Smooth muscle cell (in vitro differentiated cells): ENCODE measurements at regions not wholly inside any gene's neighbourhood (a gene's known extent, or its start where the extent isn't known, plus 50 kb on each side); places are given as distances from the start of the nearest gene placed in this dataset.

ENCODE experiments used
- DNase-seq: peaks from one replicate; lab custom pipeline; 2025; ENCODE audit not compliant: unreplicated experiment; lab: John Stamatoyannopoulos, UW
- H2AFZ ChIP-seq: fragments of 200-600 bp; sonication (generic); 2 replicates; pipeline ENCODE4 v1.6.0; 2016; ENCODE audit warnings: antibody characterized with exemption, low read depth, mild to moderate bottlenecking
- H3F3A ChIP-seq: fragments of 200-600 bp; sonication (generic); 2 replicates; pipeline ENCODE4 v1.6.0; 2017; ENCODE audit warnings: antibody characterized with exemption, low read depth
- H3K27ac ChIP-seq: fragments of 200-600 bp; sonication (generic); 2 replicates; pipeline ENCODE4 v1.5.1; 2016; ENCODE audit warnings: low read depth, mild to moderate bottlenecking
- H3K27me3 ChIP-seq: fragments of 200-600 bp; sonication (generic); 2 replicates; pipeline ENCODE4 v1.6.1; 2016; ENCODE audit warnings: low read depth, mild to moderate bottlenecking
- H3K36me3 ChIP-seq: fragments of 200-600 bp; sonication (generic); 2 replicates; pipeline ENCODE4 v1.5.1; 2016; ENCODE audit warnings: low read depth
- H3K4me1 ChIP-seq: fragments of 200-600 bp; sonication (generic); 2 replicates; pipeline ENCODE4 v1.5.1; 2016; ENCODE audit warnings: low read depth
- H3K4me2 ChIP-seq: fragments of 200-600 bp; sonication (generic); 2 replicates; pipeline ENCODE4 v1.6.0; 2016; ENCODE audit warnings: mild to moderate bottlenecking
- H3K4me3 ChIP-seq: fragments of 200-600 bp; sonication (generic); 2 replicates; pipeline ENCODE4 v1.5.1; 2016; ENCODE audit warnings: mild to moderate bottlenecking
- H3K79me2 ChIP-seq: fragments of 200-600 bp; sonication (generic); 2 replicates; pipeline ENCODE4 v1.6.0; 2016; ENCODE audit warnings: low read depth, mild to moderate bottlenecking
- H3K9ac ChIP-seq: fragments of 200-600 bp; sonication (generic); 2 replicates; pipeline ENCODE4 v1.6.0; 2016; ENCODE audit warnings: low read depth
- H3K9me3 ChIP-seq: fragments of 200-600 bp; sonication (generic); replicated peaks from 2 replicates; pipeline ENCODE4 v1.5.1; 2016; ENCODE audit warnings: low read depth
- H4K20me1 ChIP-seq: fragments of 200-600 bp; sonication (generic); 2 replicates; pipeline ENCODE4 v1.6.0; 2016; ENCODE audit warnings: low read depth
- CTCF ChIP-seq: fragments of 200-600 bp; sonication (generic); IDR thresholded peaks from 2 replicates; pipeline ENCODE4 v1.5.1; 2017; ENCODE audit warnings: borderline replicate concordance, mild to moderate bottlenecking, antibody characterized with exemption; ENCODE audit not compliant: insufficient read depth, poor library complexity, severe bottlenecking
- WGBS: methylation state at CpG from one replicate; pipeline ENCODE4 v1.1.7; 2016; ENCODE audit warnings: low lambda C conversion rate; 5-methylcytosine and 5-hydroxymethylcytosine counted together

- H3K79me2 ChIP-seq = no peaks in the 10 kb centered on the region
- no peak for TF ChIP-seq CTCF
- no peaks in the 10 kb centered on the region for H3F3A ChIP-seq
- no peaks in the 10 kb centered on the region for H4K20me1 ChIP-seq
- no peak overlapping the region for H3K27ac ChIP-seq
- H3K4me1 ChIP-seq = no peaks in the 10 kb centered on the region
- no peaks in the 10 kb centered on the region for H3K36me3 ChIP-seq
- DNase-seq = no peak
- peaks cover 22% of the 10 kb centered on the region for H3K27me3 ChIP-seq
- H2AFZ ChIP-seq = no peak overlapping the region
- 83% methylated on average over 14 of the region's 14 CpGs for WGBS
- H3K9me3 ChIP-seq = no peaks in the 10 kb centered on the region
- no peak overlapping the region for H3K9ac ChIP-seq
- H3K4me3 ChIP-seq = no peak overlapping the region
- H3K4me2 ChIP-seq = no peak overlapping the region
Measured at GRCh38 chr2:45145073-45145899, 136.0 kb upstream of the SIX2 start.

DNA sequence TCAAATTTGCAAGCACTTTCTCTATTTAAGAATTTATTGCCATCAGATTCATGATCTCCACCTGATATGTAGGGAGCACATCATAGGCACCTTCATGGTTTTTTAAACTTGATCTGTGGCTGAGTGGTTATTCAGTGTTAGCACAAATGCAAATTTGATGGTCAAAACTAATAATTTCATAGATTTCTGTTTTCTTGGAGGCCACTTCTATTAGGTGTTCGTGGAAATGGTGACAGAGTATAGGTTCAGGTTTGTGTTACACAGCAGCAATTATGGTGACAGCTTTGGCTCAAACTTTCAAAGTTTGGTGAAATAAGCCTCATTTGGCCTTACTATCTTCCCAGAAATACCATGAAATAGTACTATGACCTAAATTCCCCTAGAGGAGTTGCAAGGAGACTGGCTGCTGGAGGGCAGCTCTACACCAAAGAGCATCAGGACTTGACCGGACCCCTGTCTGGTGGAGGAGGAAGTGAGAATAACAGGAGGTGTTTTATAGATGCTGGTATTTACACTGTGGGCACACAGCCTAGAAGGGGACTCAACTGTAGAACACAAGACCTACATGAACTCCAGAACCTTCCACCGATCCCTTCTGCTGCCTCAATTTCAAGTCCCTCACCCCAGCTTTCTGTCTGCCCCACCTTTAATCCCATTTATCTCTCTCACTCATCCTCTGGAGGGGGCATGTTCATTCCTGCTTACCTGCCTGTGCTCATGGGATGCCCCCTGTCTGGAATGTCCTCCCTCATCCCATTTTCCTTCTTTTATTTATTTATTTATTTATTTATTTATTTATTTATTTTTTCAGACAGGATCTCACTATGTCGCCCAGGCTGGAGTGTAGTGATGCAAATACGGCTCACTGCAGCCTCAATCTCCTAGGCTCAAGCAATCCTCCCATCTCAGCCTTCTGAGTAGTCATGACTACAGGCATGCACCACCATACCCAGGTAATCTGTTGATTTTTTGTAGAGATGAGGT is 132.9 kb upstream of the SIX2 start:
- Histone ChIP-seq H3F3A (no peaks in the 10 kb centered on the region), H3K4me3 (no peak overlapping the region), H3K4me1 (no peaks in the 10 kb centered on the region), H2AFZ (no peak overlapping the region), H3K36me3 (no peaks in the 10 kb centered on the region), H3K27me3 (peaks cover 17% of the 10 kb centered on the region), H3K4me2 (no peak overlapping the region), H4K20me1 (no peaks in the 10 kb centered on the region), H3K9ac (no peak overlapping the region), H3K9me3 (no peaks in the 10 kb centered on the region), H3K27ac (no peak overlapping the region), H3K79me2 (no peaks in the 10 kb centered on the region)
- WGBS = 90% methylated on average over 5 of the region's 5 CpGs
- DNase-seq = no peak
- no peak for TF ChIP-seq CTCF

- no peaks in the 10 kb centered on the region for H3K36me3 ChIP-seq
- H3K27me3 ChIP-seq = peaks cover 17% of the 10 kb centered on the region
- no peak overlapping the region for H3K9ac ChIP-seq
- H3K27ac ChIP-seq = no peak overlapping the region
- H4K20me1 ChIP-seq = no peaks in the 10 kb centered on the region
- no peaks in the 10 kb centered on the region for H3F3A ChIP-seq
- H3K9me3 ChIP-seq = no peaks in the 10 kb centered on the region
- no peak overlapping the region for H3K4me2 ChIP-seq
- no peak for TF ChIP-seq CTCF
- no peak overlapping the region for H2AFZ ChIP-seq
- H3K4me3 ChIP-seq = no peak overlapping the region
- H3K79me2 ChIP-seq = no peaks in the 10 kb centered on the region
- WGBS = 92% methylated on average over 3 of the region's 3 CpGs
- DNase-seq = no peak
- no peaks in the 10 kb centered on the region for H3K4me1 ChIP-seq
Measured at GRCh38 chr2:45140675-45141074, 131.4 kb upstream of the SIX2 start.
